ENCODE measurements at regions not wholly inside any gene's neighbourhood (a gene's known extent, or its start where the extent isn't known, plus 50 kb on each side); places are given as distances from the start of the nearest gene placed in this dataset.
A peak's percentile ranks its signal among the peaks of the same experiment; 100 is the strongest.

DNA sequence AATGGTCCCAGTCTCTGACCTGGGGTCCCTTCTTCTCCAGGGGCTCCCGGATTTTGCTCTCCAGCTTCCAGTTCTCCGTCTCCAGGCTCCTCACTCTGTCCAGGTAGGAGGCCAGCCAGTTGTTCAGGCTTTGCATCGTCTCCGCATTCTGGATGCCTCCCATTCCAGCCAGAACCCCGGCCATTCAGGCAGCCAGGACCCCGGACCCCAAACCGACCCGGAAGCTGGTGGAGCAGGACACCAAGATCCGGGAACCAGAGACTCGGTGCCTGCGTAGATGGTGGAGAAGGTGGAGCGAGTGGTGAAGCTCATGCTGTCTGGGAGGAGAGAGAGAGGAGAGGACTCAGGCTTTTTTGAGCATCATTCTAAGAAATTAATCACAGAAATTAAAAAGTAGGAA is 572.4 kb upstream of the NCAM2 start:
- no TSS peak for BruUV-seq (replicated peaks)
- Histone ChIP-seq H3K9me1 (ENCODE audit: control insufficient read depth, insufficient read depth, low read length) (no peaks in the 10 kb centered on the region), H3K9ac (ENCODE audit: insufficient read depth in 1 of 2, low read depth in 2 of 2, low read length in 2 of 2) (no peak overlapping the region), H3K36me3 (ENCODE audit: control insufficient read depth, insufficient read depth, low read length) (no peaks in the 10 kb centered on the region), H2AFZ (ENCODE audit: low read depth, low read length) (peak overlapping the region; percentile 76), H4K20me1 (replicated peaks; ENCODE audit: control insufficient read depth, insufficient read depth, low read length) (no peaks in the 10 kb centered on the region), H3K4me2 (ENCODE audit: insufficient read depth, low read length) (peak overlapping the region; percentile 11; the same call in 1 of the 2 replicates), H3K79me2 (ENCODE audit: control insufficient read depth, insufficient read depth, low read length) (no peaks in the 10 kb centered on the region), H3K9me3 (replicated peaks; ENCODE audit: control insufficient read depth, insufficient read depth, low read depth, low read length) (no peaks in the 10 kb centered on the region), H3K27me3 (ENCODE audit: control insufficient read depth in 2 of 2, insufficient read depth in 2 of 2, low read length in 2 of 2) (no peaks in the 10 kb centered on the region), H3K27ac (ENCODE audit: extremely low read depth, low read depth, low read length) (no peak overlapping the region), H3K4me1 (replicated peaks in 1 of 2; ENCODE audit: control insufficient read depth in 2 of 2, insufficient read depth in 2 of 2, low read length in 2 of 2) (no peaks in the 10 kb centered on the region; a peak in 1 of 5 replicates), H3K4me3 (no peak overlapping the region)
- ATAC-seq, result no peak
- in situ Hi-C loops (cut with MboI) (no loop called here), intact Hi-C loops (cut with micrococcal nuclease) (no loop called here)
- no peak for DNase-seq (ENCODE audit: extremely low read depth in 1 of 4, low spot score in 3 of 4)
- ChIA-PET CTCF (ENCODE audit: low intra/inter-chr PET ratio) (interaction anchor here (0.7 kb wide), 1 partner anchor 1147 kb away, joined by 5 read pairs; no protein-coding TSS in a partner anchor), POLR2A (interaction anchor here (1.0 kb wide), 1 partner anchor 11 kb away, joined by 3 read pairs; no protein-coding TSS in a partner anchor)
- no peak for FAIRE-seq
- WGBS (ENCODE audit: insufficient coverage, low coverage, missing lambda C conversion rate), result 13% methylated on average over 12 of the region's 12 CpGs
- TF ChIP-seq, protein P1, sequence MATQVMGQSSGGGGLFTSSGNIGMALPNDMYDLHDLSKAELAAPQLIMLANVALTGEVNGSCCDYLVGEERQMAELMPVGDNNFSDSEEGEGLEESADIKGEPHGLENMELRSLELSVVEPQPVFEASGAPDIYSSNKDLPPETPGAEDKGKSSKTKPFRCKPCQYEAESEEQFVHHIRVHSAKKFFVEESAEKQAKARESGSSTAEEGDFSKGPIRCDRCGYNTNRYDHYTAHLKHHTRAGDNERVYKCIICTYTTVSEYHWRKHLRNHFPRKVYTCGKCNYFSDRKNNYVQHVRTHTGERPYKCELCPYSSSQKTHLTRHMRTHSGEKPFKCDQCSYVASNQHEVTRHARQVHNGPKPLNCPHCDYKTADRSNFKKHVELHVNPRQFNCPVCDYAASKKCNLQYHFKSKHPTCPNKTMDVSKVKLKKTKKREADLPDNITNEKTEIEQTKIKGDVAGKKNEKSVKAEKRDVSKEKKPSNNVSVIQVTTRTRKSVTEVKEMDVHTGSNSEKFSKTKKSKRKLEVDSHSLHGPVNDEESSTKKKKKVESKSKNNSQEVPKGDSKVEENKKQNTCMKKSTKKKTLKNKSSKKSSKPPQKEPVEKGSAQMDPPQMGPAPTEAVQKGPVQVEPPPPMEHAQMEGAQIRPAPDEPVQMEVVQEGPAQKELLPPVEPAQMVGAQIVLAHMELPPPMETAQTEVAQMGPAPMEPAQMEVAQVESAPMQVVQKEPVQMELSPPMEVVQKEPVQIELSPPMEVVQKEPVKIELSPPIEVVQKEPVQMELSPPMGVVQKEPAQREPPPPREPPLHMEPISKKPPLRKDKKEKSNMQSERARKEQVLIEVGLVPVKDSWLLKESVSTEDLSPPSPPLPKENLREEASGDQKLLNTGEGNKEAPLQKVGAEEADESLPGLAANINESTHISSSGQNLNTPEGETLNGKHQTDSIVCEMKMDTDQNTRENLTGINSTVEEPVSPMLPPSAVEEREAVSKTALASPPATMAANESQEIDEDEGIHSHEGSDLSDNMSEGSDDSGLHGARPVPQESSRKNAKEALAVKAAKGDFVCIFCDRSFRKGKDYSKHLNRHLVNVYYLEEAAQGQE (IDR thresholded peaks at IDR 0.05; ENCODE audit: borderline replicate concordance), result no peak
- TF ChIP-seq, protein P1 (CRISPR knock-in tag; IDR thresholded peaks at IDR 0.05; ENCODE audit: low read depth), result no peak
- TF ChIP-seq TSHZ1 (CRISPR knock-in tag; IDR thresholded peaks at IDR 0.05) (no peak), HNRNPL (IDR thresholded peaks at IDR 0.05; ENCODE audit: low read depth, low read length) (no peak), ZFPM2 (CRISPR knock-in tag; IDR thresholded peaks at IDR 0.05) (no peak), NFATC3 (IDR thresholded peaks at IDR 0.05) (no peak), NR2C1 (IDR thresholded peaks at IDR 0.05) (no peak), NR2C1 (tag; IDR thresholded peaks at IDR 0.05) (no peak), POLR2AphosphoS5 (IDR thresholded peaks at IDR 0.05; ENCODE audit: control insufficient read depth, insufficient read depth, low read depth, low read length) (no peak), HDAC1 (IDR thresholded peaks at IDR 0.05) (no peak)
- TF ChIP-seq, protein P2, sequence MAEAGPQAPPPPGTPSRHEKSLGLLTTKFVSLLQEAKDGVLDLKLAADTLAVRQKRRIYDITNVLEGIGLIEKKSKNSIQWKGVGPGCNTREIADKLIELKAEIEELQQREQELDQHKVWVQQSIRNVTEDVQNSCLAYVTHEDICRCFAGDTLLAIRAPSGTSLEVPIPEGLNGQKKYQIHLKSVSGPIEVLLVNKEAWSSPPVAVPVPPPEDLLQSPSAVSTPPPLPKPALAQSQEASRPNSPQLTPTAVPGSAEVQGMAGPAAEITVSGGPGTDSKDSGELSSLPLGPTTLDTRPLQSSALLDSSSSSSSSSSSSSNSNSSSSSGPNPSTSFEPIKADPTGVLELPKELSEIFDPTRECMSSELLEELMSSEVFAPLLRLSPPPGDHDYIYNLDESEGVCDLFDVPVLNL (CRISPR knock-in tag; IDR thresholded peaks at IDR 0.05; ENCODE audit: low read depth), result no peak

All from K562 (cell line).